ENCODE measurements at regions not wholly inside any gene's neighbourhood (a gene's known extent, or its start where the extent isn't known, plus 50 kb on each side); places are given as distances from the start of the nearest gene placed in this dataset.
A peak's percentile ranks its signal among the peaks of the same experiment; 100 is the strongest.

- TF ChIP-seq CTCF (IDR thresholded peaks at IDR 0.05 in 2 of 3, conservative IDR thresholded peaks at IDR 0.05 in 1 of 3; ENCODE audit: borderline replicate concordance in 1 of 3, insufficient read depth in 1 of 3, low read depth in 2 of 3, low read length in 2 of 3) (no peak), POLR2A (IDR thresholded peaks at IDR 0.05; ENCODE audit: borderline replicate concordance, extremely low read depth, insufficient read depth, insufficient read length) (no peak), JUND (IDR thresholded peaks at IDR 0.05) (peak; percentile 60; the same call in 1 of the 2 replicates), TCF7L2 (IDR thresholded peaks at IDR 0.05; ENCODE audit: borderline replicate concordance, extremely low read depth, insufficient read depth, insufficient read length) (peak; percentile 27), POLR2AphosphoS5 (IDR thresholded peaks at IDR 0.05; ENCODE audit: low read depth, low read length) (no peak), RAD21 (IDR thresholded peaks at IDR 0.05; ENCODE audit: low read depth) (no peak)
Observed at GRCh38 chr11:28860893-28861292, 752.7 kb downstream of the METTL15 start.
